ENCODE measurements at regions not wholly inside any gene's neighbourhood (a gene's known extent, or its start where the extent isn't known, plus 50 kb on each side); places are given as distances from the start of the nearest gene placed in this dataset.

DNA sequence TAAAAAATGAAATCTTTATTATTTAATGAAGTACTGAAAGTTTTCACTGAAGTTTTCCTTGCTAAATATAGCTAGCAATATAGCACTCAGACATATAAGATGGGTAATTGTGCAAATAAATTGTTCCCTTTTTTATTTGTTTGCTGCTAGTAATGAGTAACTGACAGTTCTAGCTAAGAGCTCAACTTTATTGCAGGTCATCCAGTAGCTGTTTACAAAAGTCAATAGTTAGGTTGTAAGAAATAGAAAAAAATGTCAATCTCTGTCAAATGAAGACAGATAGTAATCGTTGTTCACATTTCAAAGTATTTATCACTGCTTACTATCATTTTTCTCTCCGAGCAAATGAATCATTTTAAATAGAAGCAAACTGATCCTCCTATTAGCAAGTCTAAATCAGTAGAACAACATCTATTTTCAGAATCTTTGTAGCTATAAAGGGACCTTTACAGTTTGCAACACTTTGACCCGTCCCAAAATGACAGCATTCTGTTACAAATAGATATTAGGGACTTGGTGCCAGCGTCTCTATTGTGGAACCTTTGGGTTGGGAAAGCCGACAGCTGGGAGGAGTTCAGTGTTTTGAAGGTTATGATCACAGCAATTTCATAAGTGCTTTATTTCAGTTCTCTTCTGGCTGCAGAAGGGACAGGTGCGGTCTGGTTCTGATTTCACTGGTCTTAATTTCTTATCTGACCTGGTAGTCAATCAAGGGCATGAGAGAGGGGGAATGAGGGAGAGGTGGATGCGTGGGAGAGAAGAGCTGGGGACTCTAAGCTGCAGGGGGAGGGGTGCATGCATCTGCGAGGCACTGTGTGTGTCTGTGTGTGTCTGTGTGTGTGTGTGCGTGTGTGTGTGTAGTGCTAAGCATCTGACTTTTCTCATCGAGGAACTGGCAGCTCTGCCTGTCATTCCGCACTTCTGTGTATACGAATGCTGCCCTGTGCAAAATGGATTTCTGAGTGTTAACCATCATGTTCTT is 227.9 kb upstream of the PITX2 start:
- H3K23ac ChIP-seq (ENCODE audit: insufficient read length) = no peak overlapping the region
- no peak for FAIRE-seq

More for the DNA sequence above, 227.9 kb upstream of the PITX2 start:
- no peak overlapping the region for H4K91ac ChIP-seq (replicated peaks; ENCODE audit: insufficient read length, low read length)
- no peak overlapping the region for H2BK15ac ChIP-seq (ENCODE audit: low read length)
- no peak overlapping the region for H2BK5ac ChIP-seq (ENCODE audit: low read depth, low read length)
- H3K14ac ChIP-seq (ENCODE audit: insufficient read length) = no peak overlapping the region
- H2BK120ac ChIP-seq (replicated peaks; ENCODE audit: low read depth, low read length) = no peak overlapping the region
- H3K4ac ChIP-seq (replicated peaks; ENCODE audit: insufficient read length, low read depth, low read length) = no peak overlapping the region
- H2BK12ac ChIP-seq (ENCODE audit: low read depth, low read length) = no peak overlapping the region
- POLR2A ChIA-PET (ENCODE audit: partially characterized antibody) = no interaction called here
- H3K4me2 ChIP-seq (ENCODE audit: insufficient read depth in 1 of 2, low read depth in 2 of 2, low read length in 2 of 2) = no peak overlapping the region
- no peak overlapping the region for H2AK5ac ChIP-seq (ENCODE audit: low read depth, low read length)
- H3K9ac ChIP-seq (replicated peaks in 1 of 4; ENCODE audit: extremely low read depth in 1 of 4, low read depth in 3 of 4, low read length in 3 of 4) = no peak overlapping the region
- H3K36me3 ChIP-seq (ENCODE audit: control insufficient read depth in 2 of 4, insufficient read depth in 4 of 4, low read length in 3 of 4) = no peaks in the 10 kb centered on the region
- H3K23me2 ChIP-seq (ENCODE audit: low read depth, low read length) = no peaks in the 10 kb centered on the region
- no peak for DNase-seq (ENCODE audit: low read depth in 1 of 2, low spot score in 2 of 2)
- H3K27me3 ChIP-seq (replicated peaks in 1 of 4; ENCODE audit: control insufficient read depth in 3 of 4, extremely low read depth in 1 of 4, insufficient read depth in 3 of 4, low read length in 3 of 4) = no peaks in the 10 kb centered on the region
- no peak overlapping the region for H3K4me3 ChIP-seq (ENCODE audit: extremely low read depth in 1 of 4, insufficient read depth in 2 of 4, low read depth in 3 of 4, low read length in 4 of 4)
- no peak overlapping the region for H4K8ac ChIP-seq (ENCODE audit: extremely low read depth, insufficient read depth, low read length)
- H3K18ac ChIP-seq (ENCODE audit: extremely low read depth, low read length) = no peak overlapping the region
- CTCF ChIA-PET (ENCODE audit: partially characterized antibody) = interaction anchor here (0.6 kb wide), 1 partner anchor 212 kb away, joined by 3 read pairs; no protein-coding TSS in a partner anchor
- no peak overlapping the region for H3K56ac ChIP-seq (replicated peaks; ENCODE audit: insufficient read length, low read depth, low read length)
- no peaks in the 10 kb centered on the region; a peak in 1 of 7 replicates for H3K4me1 ChIP-seq (replicated peaks in 1 of 4; ENCODE audit: control insufficient read depth in 3 of 4, insufficient read depth in 4 of 4, low read length in 3 of 4)
- 86% methylated on average over 12 of the region's 12 CpGs; no CpG with 5 or more reads in 1 of the 2 experiments for WGBS, 2 experiments (ENCODE audit: extremely low coverage in 1 of 2, insufficient coverage in 1 of 2, insufficient read length in 1 of 2, insufficient replicate concordance in 2 of 2, low coverage in 1 of 2, low lambda C conversion rate in 2 of 2, missing lambda C conversion rate in 1 of 2)
- no peak overlapping the region for H2BK20ac ChIP-seq (ENCODE audit: low read length)
- no peaks in the 10 kb centered on the region for H4K20me1 ChIP-seq (replicated peaks in 1 of 2; ENCODE audit: control insufficient read depth in 1 of 2, insufficient read depth in 2 of 2, low read length in 2 of 2)
- TF ChIP-seq KDM5A (IDR thresholded peaks at IDR 0.05; ENCODE audit: low read length) (no peak), JUN (IDR thresholded peaks at IDR 0.05; ENCODE audit: low read depth, low read length) (no peak), POLR2A (IDR thresholded peaks at IDR 0.05; ENCODE audit: control extremely low read depth in 1 of 2, low read depth in 2 of 2, low read length in 2 of 2) (no peak), BRCA1 (IDR thresholded peaks at IDR 0.05; ENCODE audit: low read depth, low read length) (no peak), ASH2L (IDR thresholded peaks at IDR 0.05; ENCODE audit: low read length) (no peak), EP300 (IDR thresholded peaks at IDR 0.05; ENCODE audit: borderline replicate concordance in 1 of 2, low read depth in 2 of 2, low read length in 2 of 2) (no peak), POLR2AphosphoS5 (IDR thresholded peaks at IDR 0.05; ENCODE audit: low read depth, low read length) (no peak), HDAC2 (IDR thresholded peaks at IDR 0.05; ENCODE audit: borderline replicate concordance in 1 of 2, low read depth in 2 of 2, low read length in 2 of 2) (no peak), TAF1 (IDR thresholded peaks at IDR 0.05; ENCODE audit: low read depth, low read length) (no peak), RXRA (IDR thresholded peaks at IDR 0.05; ENCODE audit: insufficient read depth, low read depth, low read length) (no peak), TCF12 (IDR thresholded peaks at IDR 0.05; ENCODE audit: low read depth, low read length) (no peak), ZNF274 (IDR thresholded peaks at IDR 0.05; ENCODE audit: borderline replicate concordance, extremely low read depth, low read length) (no peak)
- no peaks in the 10 kb centered on the region for H3K79me2 ChIP-seq (ENCODE audit: control insufficient read depth in 1 of 2, insufficient read depth in 2 of 2, low read length in 2 of 2)
- no peak overlapping the region for H4K5ac ChIP-seq (ENCODE audit: insufficient read length, low read depth, low read length)
- H3K9me3 ChIP-seq (ENCODE audit: insufficient read depth in 2 of 2, low read depth in 1 of 2, low read length in 1 of 2) = no peaks in the 10 kb centered on the region
- H2AFZ ChIP-seq (ENCODE audit: low read length) = no peak overlapping the region
- no peaks in the 10 kb centered on the region for H3K79me1 ChIP-seq (ENCODE audit: low read depth, low read length)
- no peak overlapping the region for H3K27ac ChIP-seq (ENCODE audit: low read depth, low read length)
